ENCODE measurements at regions not wholly inside any gene's neighbourhood (a gene's known extent, or its start where the extent isn't known, plus 50 kb on each side); places are given as distances from the start of the nearest gene placed in this dataset.

DNA sequence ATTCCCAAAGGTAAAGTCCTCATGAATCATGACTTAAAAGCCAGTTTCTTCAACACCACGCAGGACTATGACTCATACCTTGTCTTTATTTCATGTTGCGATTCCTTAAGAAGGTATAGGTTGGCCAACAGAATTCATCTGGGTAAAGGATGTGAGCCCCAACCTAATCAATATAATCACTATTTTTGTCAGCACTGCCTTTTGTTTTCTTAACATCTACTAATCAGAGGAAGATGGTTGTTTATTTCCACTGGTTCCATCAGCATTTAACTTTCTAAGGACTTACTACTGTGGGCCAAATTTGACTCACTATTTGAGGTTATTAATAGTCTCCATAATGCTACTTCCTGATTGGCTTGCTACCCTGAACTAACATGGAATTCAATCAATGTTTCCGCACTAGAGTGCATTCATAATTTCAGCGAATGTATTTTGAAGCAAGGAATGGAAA lies 78.6 kb downstream of the SCG2 start:
- Mint-ChIP-seq H3K27me3 (peaks cover 4% of the 10 kb centered on the region), H3K4me3 (no peak overlapping the region), H3K4me1 (no peaks in the 10 kb centered on the region), H3K9me3 (peaks cover 3% of the 10 kb centered on the region), H3K27ac (no peak overlapping the region), H3K36me3 (ENCODE audit: low read depth) (no peaks in the 10 kb centered on the region)
- no peak for ATAC-seq
- DNase-seq, result no peak

DNA sequence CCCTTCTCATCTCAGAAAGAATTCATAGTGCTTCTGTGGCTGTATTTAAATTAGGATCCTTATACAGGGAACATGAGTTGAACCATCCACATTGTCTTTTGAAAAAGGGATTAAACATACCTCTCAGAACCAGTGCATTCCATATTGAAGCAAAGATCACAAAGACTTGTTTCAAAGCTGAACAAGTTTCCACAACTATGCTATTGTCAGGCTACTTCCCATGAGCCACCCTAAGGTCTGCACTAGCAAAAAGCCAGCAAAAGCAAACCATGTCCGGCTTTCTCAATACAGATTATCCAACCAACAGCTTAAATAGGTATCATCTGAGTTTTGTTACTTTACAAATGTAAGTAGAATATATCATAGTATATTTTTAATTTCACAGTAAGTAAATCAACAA lies 78.1 kb downstream of the SCG2 start:
- Mint-ChIP-seq H3K9me3 (peaks cover 3% of the 10 kb centered on the region), H3K4me3 (no peak overlapping the region), H3K4me1 (no peaks in the 10 kb centered on the region), H3K27ac (no peak overlapping the region), H3K36me3 (ENCODE audit: low read depth) (no peaks in the 10 kb centered on the region), H3K27me3 (peaks cover 4% of the 10 kb centered on the region)
- ATAC-seq (no peak), DNase-seq (no peak)

DNA sequence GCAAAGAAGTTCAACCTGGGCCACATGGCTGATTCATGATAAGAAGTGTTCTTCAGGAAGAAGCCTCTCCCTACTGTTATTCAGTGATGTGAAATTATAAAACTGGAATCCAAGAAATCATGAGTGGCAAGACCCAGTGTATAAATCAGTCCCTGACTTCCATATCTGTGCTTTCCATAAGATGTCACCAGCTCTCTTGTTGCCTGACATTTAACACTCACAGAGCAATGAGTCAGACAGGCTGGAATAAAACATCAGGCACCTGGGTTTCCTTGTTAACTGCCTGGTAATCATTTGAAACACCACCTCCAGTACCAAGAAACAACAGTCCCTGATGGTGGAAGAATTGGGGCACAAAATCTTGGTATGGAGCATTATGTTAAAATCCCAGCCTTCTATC lies 76.1 kb downstream of the SCG2 start:
- Mint-ChIP-seq H3K36me3 (ENCODE audit: low read depth) (no peaks in the 10 kb centered on the region), H3K27ac (no peak overlapping the region), H3K27me3 (peaks cover 2% of the 10 kb centered on the region), H3K4me3 (no peak overlapping the region), H3K9me3 (peaks cover 3% of the 10 kb centered on the region), H3K4me1 (no peaks in the 10 kb centered on the region)
- no peak for ATAC-seq
- no peak for DNase-seq

DNA sequence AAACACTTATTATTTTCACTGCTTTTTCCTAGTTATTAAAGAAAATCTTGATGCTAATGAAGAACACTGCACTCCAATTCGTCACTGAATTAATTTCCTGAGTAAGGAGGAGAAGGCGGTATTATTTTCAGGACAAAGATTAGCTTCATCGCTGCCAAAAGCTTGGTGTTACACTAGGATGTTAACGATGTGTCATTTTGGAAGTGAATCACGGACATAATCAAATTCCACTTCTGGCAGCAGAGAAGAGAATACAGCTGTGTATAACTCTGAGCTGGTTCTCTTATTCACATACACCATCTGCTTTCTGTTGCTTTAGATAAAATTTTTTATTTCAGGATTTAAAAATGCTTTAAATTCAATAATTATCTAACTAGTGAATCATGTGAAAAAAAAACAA lies 74.1 kb downstream of the SCG2 start:
- ATAC-seq, result no peak
- no peak for DNase-seq
- peaks cover 7% of the 10 kb centered on the region for H3K9me3 Mint-ChIP-seq

DNA sequence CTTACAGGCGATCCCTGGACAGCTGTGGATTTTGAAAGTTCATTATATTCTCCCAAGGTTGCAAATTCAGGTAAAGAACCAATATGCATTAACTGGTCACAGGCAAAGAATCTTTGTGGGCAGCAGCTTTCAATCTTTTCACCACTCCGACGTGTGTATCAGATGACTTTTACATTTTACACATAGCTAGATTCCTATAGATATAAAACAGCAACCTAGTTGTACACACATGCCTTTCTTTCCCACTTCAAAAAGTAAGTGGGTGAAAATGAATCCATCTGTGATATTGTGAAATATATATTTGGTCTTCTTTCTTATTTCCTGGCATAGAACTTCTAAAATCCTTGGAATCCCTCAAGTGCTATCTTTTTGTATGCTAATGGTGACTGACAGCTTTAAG lies 72.5 kb downstream of the SCG2 start:
- Mint-ChIP-seq H3K36me3 (ENCODE audit: low read depth) (no peaks in the 10 kb centered on the region), H3K9me3 (peaks cover 5% of the 10 kb centered on the region), H3K27me3 (peaks cover 2% of the 10 kb centered on the region), H3K4me3 (no peak overlapping the region), H3K27ac (no peak overlapping the region), H3K4me1 (no peaks in the 10 kb centered on the region)
- ATAC-seq (no peak), DNase-seq (no peak)

More for the DNA sequence above, 74.1 kb downstream of the SCG2 start:
- Mint-ChIP-seq H3K36me3 (ENCODE audit: low read depth) (no peaks in the 10 kb centered on the region), H3K27ac (no peak overlapping the region), H3K4me3 (no peak overlapping the region), H3K4me1 (no peaks in the 10 kb centered on the region), H3K27me3 (peaks cover 2% of the 10 kb centered on the region)

DNA sequence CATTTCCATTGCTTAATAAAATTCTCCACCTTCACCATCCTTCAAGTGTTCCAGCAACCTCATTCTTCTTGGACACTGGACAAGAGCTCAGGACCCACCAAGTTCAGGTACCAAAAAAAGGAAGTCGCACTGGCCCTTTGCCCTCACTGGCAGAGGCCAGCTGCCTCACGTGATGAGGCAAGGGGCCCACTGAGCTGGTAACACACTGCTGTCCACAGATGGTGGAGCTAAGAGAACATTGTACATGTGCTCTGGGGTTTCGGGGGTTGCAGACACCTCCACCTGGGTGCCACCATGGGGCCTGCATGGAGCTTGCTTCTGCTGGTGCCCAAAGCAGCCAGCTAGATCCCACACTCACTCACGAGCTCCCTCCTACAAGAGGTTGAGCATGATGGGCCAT lies 71.3 kb downstream of the SCG2 start:
- no peak for ATAC-seq
- Mint-ChIP-seq H3K4me1 (no peaks in the 10 kb centered on the region), H3K36me3 (ENCODE audit: low read depth) (no peaks in the 10 kb centered on the region), H3K27ac (no peak overlapping the region), H3K9me3 (peaks cover 5% of the 10 kb centered on the region), H3K4me3 (no peak overlapping the region), H3K27me3 (peaks cover 2% of the 10 kb centered on the region)
- no peak for DNase-seq

DNA sequence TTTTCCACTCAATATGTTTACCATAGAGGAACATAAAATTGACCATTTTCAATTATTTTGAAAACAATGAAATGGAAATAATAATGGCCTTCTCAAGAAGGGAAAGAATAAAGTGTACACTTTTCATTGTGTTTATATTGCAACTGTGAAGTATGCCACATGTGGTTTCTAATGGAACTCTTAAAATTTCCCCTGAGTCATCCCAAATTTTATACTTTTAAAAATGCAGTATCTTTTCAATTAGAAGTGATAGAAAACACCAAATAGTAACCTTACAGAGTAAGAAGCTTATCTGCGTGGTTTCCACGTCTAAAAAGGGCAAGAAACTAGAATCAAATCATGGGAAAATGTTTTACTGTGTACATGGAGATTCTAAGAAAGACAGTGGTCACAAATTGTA lies 70.0 kb downstream of the SCG2 start:
- Mint-ChIP-seq H3K9me3 (peaks cover 5% of the 10 kb centered on the region), H3K36me3 (ENCODE audit: low read depth) (no peaks in the 10 kb centered on the region), H3K27ac (no peak overlapping the region), H3K27me3 (peaks cover 2% of the 10 kb centered on the region), H3K4me1 (no peaks in the 10 kb centered on the region), H3K4me3 (no peak overlapping the region)
- DNase-seq (no peak), ATAC-seq (no peak)

DNA sequence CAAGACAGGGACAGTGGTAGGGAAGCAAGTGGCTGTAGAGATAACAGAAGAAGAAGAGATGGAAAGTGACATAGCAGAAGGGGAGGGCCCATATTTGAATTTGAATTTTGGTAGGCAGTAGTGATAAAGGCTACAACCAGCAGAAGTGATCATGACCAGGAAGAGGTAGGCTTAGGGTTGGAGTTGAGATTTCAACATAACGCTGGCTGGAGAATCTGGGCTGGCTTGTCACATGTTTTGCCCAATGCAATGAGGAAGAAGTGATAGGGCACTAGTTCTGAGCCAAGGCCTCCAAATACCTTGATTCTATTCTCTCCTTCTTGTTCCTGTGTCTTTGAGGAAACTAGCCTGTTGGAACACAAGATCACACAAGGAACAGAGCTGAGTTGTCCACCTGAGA lies 69.4 kb downstream of the SCG2 start:
- ATAC-seq, result no peak
- Mint-ChIP-seq H3K4me3 (no peak overlapping the region), H3K4me1 (no peaks in the 10 kb centered on the region)

DNA sequence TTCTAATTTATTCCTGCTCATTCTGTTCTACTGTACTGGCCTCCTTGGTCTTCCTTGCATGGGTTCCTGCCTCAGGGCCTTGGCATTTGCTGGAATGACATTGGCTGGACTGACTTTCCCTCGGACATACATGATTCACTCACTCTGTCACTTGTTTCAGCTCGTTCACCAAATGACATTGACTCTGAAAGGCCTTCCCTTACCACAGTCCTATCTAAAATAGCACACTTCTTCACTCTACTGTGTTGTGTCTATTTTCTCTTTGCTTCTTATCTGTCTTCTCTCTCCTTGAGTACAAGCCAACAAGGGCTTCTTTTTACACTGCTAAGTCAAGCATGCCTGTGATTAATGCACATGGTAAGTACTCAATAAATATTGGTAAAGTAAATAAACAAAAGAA lies 65.6 kb downstream of the SCG2 start:
- Mint-ChIP-seq H3K4me1 (no peaks in the 10 kb centered on the region), H3K36me3 (ENCODE audit: low read depth) (no peaks in the 10 kb centered on the region), H3K27me3 (no peaks in the 10 kb centered on the region), H3K27ac (no peak overlapping the region), H3K4me3 (no peak overlapping the region), H3K9me3 (peaks cover 5% of the 10 kb centered on the region)
- no peak for ATAC-seq
- DNase-seq, result no peak

More for the DNA sequence above, 69.4 kb downstream of the SCG2 start:
- Mint-ChIP-seq H3K9me3 (peaks cover 5% of the 10 kb centered on the region), H3K27me3 (peaks cover 2% of the 10 kb centered on the region), H3K27ac (no peak overlapping the region), H3K36me3 (ENCODE audit: low read depth) (no peaks in the 10 kb centered on the region)
- DNase-seq, result no peak

DNA sequence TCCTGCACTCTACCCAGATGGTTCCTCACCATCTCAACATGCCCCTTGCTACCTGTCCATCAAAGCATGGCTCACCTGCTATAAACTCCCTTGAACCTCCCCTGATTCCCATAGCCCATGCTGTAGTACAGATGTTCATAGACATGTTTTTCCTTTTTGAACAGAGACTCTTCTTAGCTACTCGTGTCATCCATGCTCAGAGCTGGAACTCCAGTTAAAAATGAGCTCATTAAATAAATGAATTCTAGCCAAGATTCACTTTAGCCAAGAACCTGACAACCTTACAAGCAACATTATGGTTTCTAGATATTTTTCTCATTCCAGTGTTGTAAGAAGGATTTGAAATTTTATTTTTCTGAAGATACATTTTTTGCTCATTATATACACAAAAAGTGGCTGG lies 65.0 kb downstream of the SCG2 start:
- H3K9me3 Mint-ChIP-seq, result peaks cover 5% of the 10 kb centered on the region
- no peaks in the 10 kb centered on the region for H3K4me1 Mint-ChIP-seq
- no peaks in the 10 kb centered on the region for H3K27me3 Mint-ChIP-seq
- ATAC-seq (no peak), DNase-seq (no peak)
- no peak overlapping the region for H3K4me3 Mint-ChIP-seq
- H3K36me3 Mint-ChIP-seq (ENCODE audit: low read depth), result no peaks in the 10 kb centered on the region
- no peak overlapping the region for H3K27ac Mint-ChIP-seq

DNA sequence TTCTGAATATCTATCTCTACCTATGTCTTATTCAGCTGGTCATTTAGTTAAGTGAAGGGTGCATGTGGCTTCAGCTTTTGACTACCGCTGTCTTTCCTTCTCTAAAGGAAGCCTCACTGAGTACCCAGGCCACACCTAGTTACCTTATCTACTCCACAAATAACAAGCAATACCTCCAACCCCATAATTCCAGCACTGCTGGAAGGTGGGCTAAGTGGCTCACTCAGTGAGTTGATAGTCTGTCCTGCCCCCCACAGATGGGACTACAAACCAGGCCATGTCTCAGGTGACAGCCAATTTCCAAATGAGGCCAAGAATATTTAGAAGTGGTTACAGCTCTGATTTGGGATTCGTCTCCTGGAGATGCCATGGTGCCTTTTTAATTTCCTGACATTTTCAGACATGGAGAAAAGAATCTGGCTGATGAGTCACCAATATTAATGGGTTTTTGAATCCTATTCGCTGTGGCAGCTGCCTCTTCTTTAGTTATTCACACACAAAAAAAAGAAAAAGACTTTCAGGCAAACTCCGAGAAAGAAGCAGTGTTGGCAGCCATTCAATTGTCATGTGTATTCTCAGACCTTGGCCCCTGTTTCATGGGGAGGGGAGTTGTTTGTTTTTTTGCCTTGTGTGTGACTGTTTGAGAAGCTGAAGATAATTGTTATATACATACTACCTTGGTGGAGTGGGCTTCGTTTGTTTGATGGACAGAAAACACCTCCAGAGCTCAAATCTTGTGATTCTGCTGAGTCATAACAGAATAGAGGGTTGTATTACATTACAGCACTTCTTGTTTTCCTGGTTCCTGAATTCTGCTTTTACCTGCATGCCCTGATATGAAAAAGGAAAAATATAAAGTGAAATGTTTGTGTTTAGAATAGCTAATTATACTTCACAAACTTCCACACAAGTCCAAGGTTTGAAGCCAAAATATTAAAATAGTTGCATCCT lies 64.2 kb downstream of the SCG2 start:
- Mint-ChIP-seq H3K27me3 (no peaks in the 10 kb centered on the region), H3K4me1 (no peaks in the 10 kb centered on the region), H3K27ac (no peak overlapping the region), H3K9me3 (no peaks in the 10 kb centered on the region), H3K4me3 (no peak overlapping the region), H3K36me3 (ENCODE audit: low read depth) (no peaks in the 10 kb centered on the region)
- no peak for DNase-seq
- ATAC-seq, result no peak

DNA sequence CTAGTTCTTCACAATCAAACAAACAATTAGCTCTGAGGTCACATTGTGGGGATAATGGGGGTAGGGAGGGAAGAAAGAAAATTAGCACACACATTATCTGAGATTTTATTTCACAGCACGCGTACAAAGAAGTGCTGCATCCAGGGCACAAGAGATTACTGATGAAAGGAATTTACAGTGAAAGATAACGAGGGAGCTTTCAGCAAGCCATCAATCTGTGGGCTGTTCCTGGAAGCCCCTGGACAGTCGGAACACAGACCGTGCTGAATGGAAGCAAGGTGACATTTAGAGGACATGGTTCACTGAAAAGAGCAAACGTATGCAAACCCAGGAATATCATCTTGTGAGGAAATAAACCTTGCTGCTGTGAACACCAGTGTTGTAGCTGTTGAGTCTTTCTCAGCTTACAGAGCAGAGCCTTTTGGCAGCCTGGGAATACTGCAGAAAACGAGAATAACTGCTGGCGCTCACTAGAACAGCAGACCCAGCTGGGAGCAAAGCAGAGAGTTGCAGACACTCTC lies 63.2 kb downstream of the SCG2 start:
- no peak overlapping the region for H3K4me3 Mint-ChIP-seq
- H3K9me3 Mint-ChIP-seq, result no peaks in the 10 kb centered on the region
- H3K27ac Mint-ChIP-seq, result no peak overlapping the region
- H3K27me3 Mint-ChIP-seq, result no peaks in the 10 kb centered on the region
- ATAC-seq (no peak), DNase-seq (no peak)
- no peaks in the 10 kb centered on the region for H3K4me1 Mint-ChIP-seq
- no peaks in the 10 kb centered on the region for H3K36me3 Mint-ChIP-seq (ENCODE audit: low read depth)

DNA sequence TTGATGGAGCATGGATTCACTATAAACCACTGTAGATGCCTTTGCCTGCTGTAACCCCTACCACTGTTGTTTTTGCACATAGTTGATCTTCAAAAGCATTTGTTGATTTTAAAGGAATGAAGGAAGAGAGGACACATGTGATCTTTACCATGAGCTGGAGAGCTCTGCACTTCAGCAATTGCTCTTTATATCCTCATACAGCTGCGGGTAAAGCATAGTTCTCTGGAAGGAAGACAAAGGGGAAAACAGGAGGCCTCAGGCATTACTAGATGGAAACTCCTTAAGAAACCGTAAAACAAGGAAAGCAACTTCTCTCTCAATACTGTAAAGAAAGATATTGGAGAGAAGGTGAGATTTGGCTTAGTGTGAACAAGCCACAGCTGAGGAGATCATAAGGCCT lies 60.6 kb downstream of the SCG2 start:
- Mint-ChIP-seq H3K4me3 (no peak overlapping the region), H3K36me3 (ENCODE audit: low read depth) (no peaks in the 10 kb centered on the region), H3K27me3 (no peaks in the 10 kb centered on the region), H3K27ac (no peak overlapping the region), H3K4me1 (no peaks in the 10 kb centered on the region), H3K9me3 (no peaks in the 10 kb centered on the region)
- ATAC-seq (no peak), DNase-seq (no peak)

DNA sequence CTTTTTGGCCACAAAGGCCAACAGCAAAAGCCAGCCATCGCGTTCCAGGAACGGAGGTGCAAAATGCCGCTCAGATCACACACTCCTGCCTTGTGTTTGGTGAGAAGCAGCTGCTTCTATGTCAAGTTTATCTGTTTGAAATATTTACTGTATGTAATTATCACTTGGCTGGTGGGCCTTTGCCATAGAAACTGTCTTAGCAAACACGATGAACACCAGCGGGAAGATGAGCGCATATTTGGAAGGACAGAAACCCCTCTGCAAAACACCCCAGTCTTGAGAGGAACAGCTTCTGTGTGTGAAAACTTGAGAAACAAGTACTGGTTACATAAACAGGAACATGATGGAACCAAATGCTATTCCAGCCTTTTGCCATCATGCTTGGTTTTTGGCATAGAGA lies 59.7 kb downstream of the SCG2 start:
- no peaks in the 10 kb centered on the region for H3K36me3 Mint-ChIP-seq (ENCODE audit: low read depth)
- H3K4me3 Mint-ChIP-seq, result no peak overlapping the region
- H3K27ac Mint-ChIP-seq, result no peak overlapping the region
- no peaks in the 10 kb centered on the region for H3K27me3 Mint-ChIP-seq
- no peaks in the 10 kb centered on the region for H3K4me1 Mint-ChIP-seq
- ATAC-seq (no peak), DNase-seq (no peak)
- no peaks in the 10 kb centered on the region for H3K9me3 Mint-ChIP-seq

DNA sequence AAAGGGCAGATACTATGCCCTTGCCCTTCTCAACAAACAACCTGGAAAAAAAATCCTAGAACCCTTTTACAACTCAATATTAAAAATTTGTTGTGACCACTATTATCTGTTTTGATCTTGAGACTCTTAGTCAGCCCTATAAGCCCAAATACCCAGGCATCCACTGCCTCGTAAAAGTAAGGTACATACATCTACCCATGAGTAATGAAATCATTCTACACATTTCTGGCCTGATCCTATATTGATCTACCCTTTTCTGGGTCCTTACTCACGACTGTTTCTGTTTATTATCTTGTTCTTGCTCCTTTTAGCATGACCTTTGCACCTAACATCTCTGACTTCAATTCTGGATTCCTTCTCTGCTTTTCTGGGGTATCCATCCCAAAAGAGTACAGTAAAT lies 56.8 kb downstream of the SCG2 start:
- Mint-ChIP-seq H3K9me3 (no peaks in the 10 kb centered on the region), H3K4me1 (no peaks in the 10 kb centered on the region), H3K4me3 (no peak overlapping the region), H3K27ac (no peak overlapping the region), H3K27me3 (no peaks in the 10 kb centered on the region), H3K36me3 (ENCODE audit: low read depth) (no peaks in the 10 kb centered on the region)
- DNase-seq (no peak), ATAC-seq (no peak)

Measured in activated naive CD8-positive, alpha-beta T cell treated with anti-CD3 and anti-CD28 coated beads, Interleukin-2, amount 50 U/mL, for 24 hours (primary cell).